ENCODE measurements at regions not wholly inside any gene's neighbourhood (a gene's known extent, or its start where the extent isn't known, plus 50 kb on each side); places are given as distances from the start of the nearest gene placed in this dataset.

DNA sequence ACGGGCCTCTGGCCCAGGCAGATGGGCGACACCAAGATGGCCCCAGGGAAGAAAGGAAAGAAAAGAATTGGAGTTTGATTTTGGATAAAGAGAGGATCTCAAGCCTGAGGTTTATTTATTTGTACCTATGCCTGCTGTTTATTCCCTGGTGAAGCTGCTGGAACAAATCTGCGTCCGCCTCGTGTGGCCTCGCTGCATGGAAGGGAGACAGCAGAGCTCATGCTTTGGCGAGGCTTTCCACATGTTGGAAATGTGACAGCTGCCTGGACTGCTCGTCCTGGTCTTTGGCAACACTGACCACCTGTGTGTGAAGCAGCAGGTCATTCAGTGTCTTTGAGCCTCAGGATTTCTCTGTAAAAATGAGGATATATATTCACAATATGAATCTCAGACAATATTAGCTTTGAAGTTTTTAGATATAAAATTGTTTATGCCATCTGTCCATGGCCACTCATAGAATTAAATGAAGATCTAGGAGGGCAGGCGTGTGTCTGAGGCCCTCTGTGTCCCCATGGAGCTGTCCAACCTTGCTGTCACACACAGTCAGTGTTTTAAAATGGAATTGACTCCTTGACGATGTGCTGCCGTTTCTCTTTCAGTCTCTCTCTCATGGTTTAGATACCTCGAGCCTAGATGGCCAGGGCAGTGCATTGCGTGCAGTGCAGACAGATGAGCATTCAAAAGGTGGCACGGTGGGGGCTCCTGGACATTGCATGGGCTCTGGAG is 94.3 kb downstream of the SOCS6 start:
- TF ChIP-seq POLR2A (IDR thresholded peaks at IDR 0.05), result no peak
- TF ChIP-seq, protein P1, sequence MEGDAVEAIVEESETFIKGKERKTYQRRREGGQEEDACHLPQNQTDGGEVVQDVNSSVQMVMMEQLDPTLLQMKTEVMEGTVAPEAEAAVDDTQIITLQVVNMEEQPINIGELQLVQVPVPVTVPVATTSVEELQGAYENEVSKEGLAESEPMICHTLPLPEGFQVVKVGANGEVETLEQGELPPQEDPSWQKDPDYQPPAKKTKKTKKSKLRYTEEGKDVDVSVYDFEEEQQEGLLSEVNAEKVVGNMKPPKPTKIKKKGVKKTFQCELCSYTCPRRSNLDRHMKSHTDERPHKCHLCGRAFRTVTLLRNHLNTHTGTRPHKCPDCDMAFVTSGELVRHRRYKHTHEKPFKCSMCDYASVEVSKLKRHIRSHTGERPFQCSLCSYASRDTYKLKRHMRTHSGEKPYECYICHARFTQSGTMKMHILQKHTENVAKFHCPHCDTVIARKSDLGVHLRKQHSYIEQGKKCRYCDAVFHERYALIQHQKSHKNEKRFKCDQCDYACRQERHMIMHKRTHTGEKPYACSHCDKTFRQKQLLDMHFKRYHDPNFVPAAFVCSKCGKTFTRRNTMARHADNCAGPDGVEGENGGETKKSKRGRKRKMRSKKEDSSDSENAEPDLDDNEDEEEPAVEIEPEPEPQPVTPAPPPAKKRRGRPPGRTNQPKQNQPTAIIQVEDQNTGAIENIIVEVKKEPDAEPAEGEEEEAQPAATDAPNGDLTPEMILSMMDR (IDR thresholded peaks at IDR 0.05 in 4 of 5, conservative IDR thresholded peaks at IDR 0.05 in 1 of 5), result no peak
